ENCODE measurements at regions not wholly inside any gene's neighbourhood (a gene's known extent, or its start where the extent isn't known, plus 50 kb on each side); places are given as distances from the start of the nearest gene placed in this dataset.
"Not testable (repeated sequence)": the region's sequence is repeated elsewhere in the genome, so short reads cannot be mapped to it uniquely, and the experiment has no call there.

GRCh38 chr9:29150606-29151005 is 1577.3 kb upstream of the C9orf72 start:
- H3K9me3 ChIP-seq (ENCODE audit: insufficient read depth, low read depth, low read length), result no peaks in the 10 kb centered on the region
- H3K4me3 ChIP-seq (ENCODE audit: low read length), result no peak overlapping the region
- no peaks in the 10 kb centered on the region for H3K4me1 ChIP-seq (ENCODE audit: insufficient read depth, low read length)
- no peaks in the 10 kb centered on the region for H3K27me3 ChIP-seq (ENCODE audit: insufficient read depth, low read length)
- no peaks in the 10 kb centered on the region for H3K36me3 ChIP-seq (ENCODE audit: insufficient read depth, low read depth, low read length)
- H3K27ac ChIP-seq (ENCODE audit: low read length), result no peak overlapping the region
- no peak overlapping the region for H3K9ac ChIP-seq (ENCODE audit: low read depth, low read length)

GRCh38 chr9:29160763-29161353 is 1587.6 kb upstream of the C9orf72 start:
- Histone ChIP-seq H3K9ac (ENCODE audit: low read depth, low read length) (no peak overlapping the region), H3K4me1 (ENCODE audit: insufficient read depth, low read length) (peaks cover 3% of the 10 kb centered on the region; the same call in 1 of the 2 replicates), H3K4me3 (ENCODE audit: low read length) (no peak overlapping the region), H3K36me3 (ENCODE audit: insufficient read depth, low read depth, low read length) (no peaks in the 10 kb centered on the region), H3K27me3 (ENCODE audit: insufficient read depth, low read length) (no peaks in the 10 kb centered on the region), H3K9me3 (ENCODE audit: insufficient read depth, low read depth, low read length) (no peaks in the 10 kb centered on the region), H3K27ac (ENCODE audit: low read length) (no peak overlapping the region)

- H3K4me1 ChIP-seq (ENCODE audit: insufficient read depth, low read length), result no peaks in the 10 kb centered on the region
- no peaks in the 10 kb centered on the region for H3K36me3 ChIP-seq (ENCODE audit: insufficient read depth, low read depth, low read length)
- H3K9ac ChIP-seq (ENCODE audit: low read depth, low read length), result no peak overlapping the region
- no peaks in the 10 kb centered on the region for H3K9me3 ChIP-seq (ENCODE audit: insufficient read depth, low read depth, low read length)
- no peaks in the 10 kb centered on the region for H3K27me3 ChIP-seq (ENCODE audit: insufficient read depth, low read length)
- no peak overlapping the region for H3K4me3 ChIP-seq (ENCODE audit: low read length)
- H3K27ac ChIP-seq (ENCODE audit: low read length), result no peak overlapping the region
These were observed 1600.9 kb upstream of the C9orf72 start for GRCh38 chr9:29174136-29174535.

GRCh38 chr9:29176231-29176630 is 1603.0 kb upstream of the C9orf72 start:
- Histone ChIP-seq H3K27ac (ENCODE audit: low read length) (no peak overlapping the region), H3K9ac (ENCODE audit: low read depth, low read length) (no peak overlapping the region), H3K4me1 (ENCODE audit: insufficient read depth, low read length) (peaks cover 7% of the 10 kb centered on the region; the same call in 1 of the 2 replicates), H3K27me3 (ENCODE audit: insufficient read depth, low read length) (no peaks in the 10 kb centered on the region), H3K9me3 (ENCODE audit: insufficient read depth, low read depth, low read length) (no peaks in the 10 kb centered on the region), H3K4me3 (ENCODE audit: low read length) (no peak overlapping the region), H3K36me3 (ENCODE audit: insufficient read depth, low read depth, low read length) (no peaks in the 10 kb centered on the region)

- Histone ChIP-seq H3K36me3 (ENCODE audit: insufficient read depth, low read depth, low read length) (no peaks in the 10 kb centered on the region), H3K4me1 (ENCODE audit: insufficient read depth, low read length) (peaks cover 11% of the 10 kb centered on the region), H3K9me3 (ENCODE audit: insufficient read depth, low read depth, low read length) (no peaks in the 10 kb centered on the region), H3K9ac (ENCODE audit: low read depth, low read length) (no peak overlapping the region), H3K4me3 (ENCODE audit: low read length) (no peak overlapping the region), H3K27me3 (ENCODE audit: insufficient read depth, low read length) (no peaks in the 10 kb centered on the region), H3K27ac (ENCODE audit: low read length) (no peak overlapping the region)
These were observed 1603.5 kb upstream of the C9orf72 start for GRCh38 chr9:29176786-29177185.

GRCh38 chr9:29183971-29184370 is 1610.7 kb upstream of the C9orf72 start:
- Histone ChIP-seq H3K4me1 (ENCODE audit: insufficient read depth, low read length) (peaks cover 17% of the 10 kb centered on the region), H3K27me3 (ENCODE audit: insufficient read depth, low read length) (no peaks in the 10 kb centered on the region), H3K4me3 (ENCODE audit: low read length) (no peak overlapping the region), H3K9me3 (ENCODE audit: insufficient read depth, low read depth, low read length) (no peaks in the 10 kb centered on the region), H3K9ac (ENCODE audit: low read depth, low read length) (no peak overlapping the region), H3K27ac (ENCODE audit: low read length) (no peak overlapping the region), H3K36me3 (ENCODE audit: insufficient read depth, low read depth, low read length) (no peaks in the 10 kb centered on the region)

- H3K4me3 ChIP-seq (ENCODE audit: low read length); H3K27me3 ChIP-seq (ENCODE audit: insufficient read depth, low read length); H3K4me1 ChIP-seq (ENCODE audit: insufficient read depth, low read length); H3K9me3 ChIP-seq (ENCODE audit: insufficient read depth, low read depth, low read length); H3K36me3 ChIP-seq (ENCODE audit: insufficient read depth, low read depth, low read length); H3K27ac ChIP-seq (ENCODE audit: low read length); H3K9ac ChIP-seq (ENCODE audit: low read depth, low read length): not testable (repeated sequence)
These were observed 1615.5 kb upstream of the C9orf72 start for GRCh38 chr9:29188771-29189170.

- not testable (repeated sequence) for H3K27me3 ChIP-seq (ENCODE audit: insufficient read depth, low read length); H3K4me1 ChIP-seq (ENCODE audit: insufficient read depth, low read length); H3K27ac ChIP-seq (ENCODE audit: low read length); H3K36me3 ChIP-seq (ENCODE audit: insufficient read depth, low read depth, low read length); H3K4me3 ChIP-seq (ENCODE audit: low read length); H3K9ac ChIP-seq (ENCODE audit: low read depth, low read length); H3K9me3 ChIP-seq (ENCODE audit: insufficient read depth, low read depth, low read length)
These were observed 1615.9 kb upstream of the C9orf72 start for GRCh38 chr9:29189221-29189620.

GRCh38 chr9:29198861-29199260 is 1625.6 kb upstream of the C9orf72 start:
- H3K27me3 ChIP-seq (ENCODE audit: insufficient read depth, low read length), result no peaks in the 10 kb centered on the region
- no peak overlapping the region for H3K4me3 ChIP-seq (ENCODE audit: low read length)
- H3K27ac ChIP-seq (ENCODE audit: low read length), result no peak overlapping the region
- no peaks in the 10 kb centered on the region for H3K4me1 ChIP-seq (ENCODE audit: insufficient read depth, low read length)
- H3K9ac ChIP-seq (ENCODE audit: low read depth, low read length), result no peak overlapping the region
- no peaks in the 10 kb centered on the region for H3K9me3 ChIP-seq (ENCODE audit: insufficient read depth, low read depth, low read length)
- H3K36me3 ChIP-seq (ENCODE audit: insufficient read depth, low read depth, low read length), result no peaks in the 10 kb centered on the region

- Histone ChIP-seq H3K4me1 (ENCODE audit: insufficient read depth, low read length) (no peaks in the 10 kb centered on the region), H3K9ac (ENCODE audit: low read depth, low read length) (no peak overlapping the region), H3K36me3 (ENCODE audit: insufficient read depth, low read depth, low read length) (no peaks in the 10 kb centered on the region), H3K27ac (ENCODE audit: low read length) (no peak overlapping the region), H3K9me3 (ENCODE audit: insufficient read depth, low read depth, low read length) (no peaks in the 10 kb centered on the region), H3K4me3 (ENCODE audit: low read length) (no peak overlapping the region), H3K27me3 (ENCODE audit: insufficient read depth, low read length) (no peaks in the 10 kb centered on the region)
These were observed 1626.7 kb upstream of the C9orf72 start for GRCh38 chr9:29199975-29200374.

GRCh38 chr9:29200650-29201049 is 1627.4 kb upstream of the C9orf72 start:
- Histone ChIP-seq H3K4me3 (ENCODE audit: low read length) (no peak overlapping the region), H3K27ac (ENCODE audit: low read length) (no peak overlapping the region), H3K9ac (ENCODE audit: low read depth, low read length) (no peak overlapping the region), H3K9me3 (ENCODE audit: insufficient read depth, low read depth, low read length) (no peaks in the 10 kb centered on the region), H3K4me1 (ENCODE audit: insufficient read depth, low read length) (no peaks in the 10 kb centered on the region), H3K27me3 (ENCODE audit: insufficient read depth, low read length) (no peaks in the 10 kb centered on the region), H3K36me3 (ENCODE audit: insufficient read depth, low read depth, low read length) (no peaks in the 10 kb centered on the region)

GRCh38 chr9:29203244-29203930 is 1630.1 kb upstream of the C9orf72 start:
- Histone ChIP-seq H3K9ac (ENCODE audit: low read depth, low read length) (no peak overlapping the region), H3K9me3 (ENCODE audit: insufficient read depth, low read depth, low read length) (no peaks in the 10 kb centered on the region), H3K27ac (ENCODE audit: low read length) (no peak overlapping the region), H3K4me3 (ENCODE audit: low read length) (no peak overlapping the region), H3K27me3 (ENCODE audit: insufficient read depth, low read length) (no peaks in the 10 kb centered on the region), H3K4me1 (ENCODE audit: insufficient read depth, low read length) (no peaks in the 10 kb centered on the region), H3K36me3 (ENCODE audit: insufficient read depth, low read depth, low read length) (no peaks in the 10 kb centered on the region)

All from iPS-20b (cell line).